GM21526 (cell line): ENCODE measurements at regions not wholly inside any gene's neighbourhood (a gene's known extent, or its start where the extent isn't known, plus 50 kb on each side); places are given as distances from the start of the nearest gene placed in this dataset.
"Not testable (repeated sequence)": the region's sequence is repeated elsewhere in the genome, so short reads cannot be mapped to it uniquely, and the experiment has no call there.

Source experiments
- ATAC-seq: cut with Tn5 transposase; IDR thresholded peaks from one replicate; pipeline ENCODE4 v1.9.1; 2021; ENCODE audit warnings: moderate library complexity; ENCODE audit not compliant: unreplicated experiment, low FRiP score

DNA sequence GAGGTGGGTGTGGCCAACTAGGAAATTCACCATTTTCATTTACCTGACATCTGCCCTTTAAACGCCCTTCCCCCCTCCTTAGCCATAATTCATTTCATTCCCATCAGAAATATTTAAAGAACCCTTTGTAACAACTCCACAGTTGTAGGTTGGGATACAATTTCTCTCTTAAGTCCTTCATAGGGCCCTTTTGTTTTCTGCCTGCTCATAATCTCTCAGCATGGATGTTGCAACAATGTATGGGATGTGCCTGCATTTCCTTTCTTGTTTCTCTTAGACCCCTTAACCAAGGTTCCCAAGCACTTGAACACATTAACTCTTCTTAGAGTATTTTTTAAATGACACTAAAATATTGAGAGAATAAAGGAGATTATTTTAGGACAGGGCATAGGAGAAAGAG is 51.7 kb upstream of the MYO10 start:
- ATAC-seq = no peak

DNA sequence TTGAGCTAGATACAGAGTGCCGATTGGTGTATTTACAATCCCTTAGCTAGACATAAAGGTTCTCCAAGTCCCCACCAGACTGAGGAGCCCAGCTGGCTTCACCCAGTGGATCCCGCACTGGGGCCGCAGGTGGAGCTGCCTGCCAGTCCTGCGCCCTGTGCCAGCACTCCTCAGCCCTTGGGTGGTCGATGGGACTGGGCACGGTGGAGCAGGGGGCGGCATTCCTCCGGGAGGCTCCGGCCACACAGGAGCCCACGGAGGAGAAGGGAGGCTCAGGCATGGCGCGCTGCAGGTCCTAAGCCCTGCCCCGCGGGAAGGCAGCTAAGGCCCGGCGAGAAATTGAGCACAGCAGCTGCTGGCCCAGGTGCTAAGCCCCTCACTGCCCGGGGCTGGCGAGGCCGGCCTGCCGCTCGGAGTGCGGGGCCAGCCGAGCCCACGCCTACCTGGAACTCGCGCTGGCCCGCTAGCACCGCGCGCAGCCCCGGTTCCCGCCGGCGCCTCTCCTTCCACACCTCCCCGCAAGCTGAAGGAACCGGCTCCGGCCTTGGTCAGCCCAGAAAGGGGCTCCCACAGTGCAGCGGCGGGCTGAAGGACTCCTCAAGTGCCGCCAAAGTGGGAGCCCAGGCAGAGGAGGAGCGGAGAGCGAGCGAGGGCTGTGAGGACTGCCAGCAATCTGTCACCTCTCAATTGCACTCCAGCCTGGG is 54.9 kb upstream of the MYO10 start:
- ATAC-seq = not testable (repeated sequence)

DNA sequence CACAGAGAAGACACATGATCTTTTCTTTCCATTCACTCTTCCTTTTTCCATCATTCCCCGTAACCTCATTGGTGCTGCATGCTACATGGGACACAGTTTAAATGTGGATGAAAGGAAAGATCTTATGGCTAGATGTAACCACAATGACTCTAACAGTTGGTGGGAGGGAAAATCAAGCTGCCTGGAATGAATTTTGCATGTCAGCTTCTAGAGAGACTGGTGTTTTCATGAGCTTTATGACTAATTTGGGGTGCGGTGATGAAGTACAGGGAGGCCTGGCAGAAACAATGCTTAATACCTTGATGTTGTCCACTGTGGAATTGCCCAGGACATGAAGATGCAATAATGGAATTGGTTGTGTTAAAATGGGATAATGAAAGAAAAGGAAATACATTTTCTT is 55.9 kb upstream of the MYO10 start:
- ATAC-seq = no peak

DNA sequence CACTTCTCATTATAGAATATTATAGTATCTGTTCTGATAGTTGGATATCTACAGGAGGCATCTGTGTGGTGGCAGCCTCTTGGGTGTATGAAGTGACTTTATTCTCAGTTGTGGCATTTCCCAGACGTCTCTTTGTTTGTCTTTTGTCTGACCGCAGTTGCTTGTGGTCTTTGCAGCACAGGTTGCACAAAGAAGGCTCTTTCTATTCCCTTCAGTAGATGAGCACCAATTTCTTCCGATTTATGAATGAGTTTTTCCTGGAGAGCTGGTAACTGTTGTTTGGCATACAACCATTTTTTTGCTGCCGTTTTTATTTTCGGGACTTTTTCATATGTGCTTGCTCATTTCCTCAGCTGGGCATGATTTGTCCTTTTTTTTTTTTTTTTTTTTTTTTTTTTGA is 56.4 kb upstream of the MYO10 start:
- no peak for ATAC-seq

DNA sequence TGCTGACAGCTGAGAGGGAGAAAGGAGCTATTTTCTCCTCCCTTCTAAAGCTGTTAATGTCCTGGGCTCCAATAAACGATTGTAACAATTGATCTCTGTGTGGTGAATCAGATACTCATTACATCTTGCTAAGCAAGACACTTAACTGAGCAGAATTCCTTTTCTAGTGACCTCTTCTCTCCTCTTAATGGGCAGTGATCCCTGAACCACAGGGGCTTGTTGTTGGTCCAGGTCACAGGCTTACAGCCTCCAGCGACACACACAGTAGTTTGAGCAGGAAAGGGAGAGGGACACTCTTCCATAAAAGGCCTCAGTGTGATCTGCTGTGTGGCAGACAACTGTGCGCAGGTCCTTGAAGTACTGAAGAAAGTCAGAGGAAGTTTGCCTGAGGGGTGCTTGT is 58.5 kb upstream of the MYO10 start:
- ATAC-seq = no peak

DNA sequence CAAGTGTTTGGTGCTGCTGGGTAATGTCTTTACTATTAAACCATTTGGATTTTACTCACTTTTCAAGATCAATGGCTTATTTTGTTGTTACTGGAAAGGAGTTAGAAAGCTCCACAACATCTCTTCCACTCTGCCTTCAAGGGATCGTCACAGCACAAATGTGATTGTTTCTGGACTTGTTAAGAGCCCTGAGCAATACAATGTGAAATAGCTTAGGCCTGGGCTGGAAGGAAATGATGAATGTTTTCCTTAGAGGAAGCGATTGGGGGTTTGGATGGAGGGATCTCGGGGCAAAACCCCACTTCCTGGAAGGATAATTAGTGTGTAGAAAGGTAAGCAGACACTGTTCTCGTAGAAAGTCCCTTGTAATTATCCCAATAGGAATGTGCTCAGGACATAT is 59.3 kb upstream of the MYO10 start:
- no peak for ATAC-seq

DNA sequence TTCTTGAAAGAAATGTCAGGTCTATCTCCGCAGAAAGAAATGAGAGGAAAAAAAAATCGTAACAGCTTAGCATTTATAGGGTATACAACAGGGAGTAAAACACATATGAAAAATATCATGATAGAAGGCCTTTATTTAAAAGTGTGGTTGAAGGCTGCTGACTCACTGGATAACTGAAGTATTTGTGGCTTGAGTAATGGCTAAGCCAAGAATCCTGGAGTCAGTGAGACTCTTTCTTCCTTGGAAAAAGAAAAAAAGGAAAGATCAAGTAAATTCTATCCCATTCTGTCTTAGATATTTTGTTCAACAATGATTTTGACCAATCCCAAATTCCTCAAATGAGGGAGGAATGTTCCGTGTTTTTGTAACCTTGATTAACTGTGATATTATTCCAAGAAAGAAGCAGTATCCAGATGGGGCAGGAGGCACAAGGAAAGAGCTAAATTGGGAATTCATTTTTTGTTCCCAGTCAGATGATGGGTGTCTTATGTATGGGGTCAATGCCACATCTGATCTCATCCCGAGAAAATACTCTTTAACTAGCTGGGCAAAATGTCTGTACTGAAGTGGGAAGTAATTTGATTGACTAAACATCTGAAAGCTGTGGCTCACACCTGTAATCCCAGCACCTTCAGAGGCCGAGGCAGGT is 64.3 kb upstream of the MYO10 start:
- ATAC-seq = no peak

DNA sequence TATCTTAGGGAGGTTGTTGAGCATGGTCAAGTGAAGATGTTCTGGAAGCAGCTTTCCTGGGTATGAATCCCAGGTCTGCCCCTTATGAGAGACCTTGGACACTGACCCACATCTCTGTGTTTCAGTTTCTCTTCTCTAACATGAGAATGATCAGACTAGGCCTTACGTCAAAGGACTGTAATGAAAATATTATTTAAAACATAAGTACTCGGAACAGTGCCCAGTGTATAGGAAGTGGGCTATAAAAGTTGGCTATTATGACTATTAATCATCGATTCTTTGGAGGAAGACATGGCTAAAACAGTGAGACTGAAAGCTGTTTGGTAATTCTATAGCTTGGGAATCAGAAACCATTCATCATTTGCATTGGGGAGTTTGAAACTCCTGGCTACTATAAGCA is 65.3 kb upstream of the MYO10 start:
- no peak for ATAC-seq

DNA sequence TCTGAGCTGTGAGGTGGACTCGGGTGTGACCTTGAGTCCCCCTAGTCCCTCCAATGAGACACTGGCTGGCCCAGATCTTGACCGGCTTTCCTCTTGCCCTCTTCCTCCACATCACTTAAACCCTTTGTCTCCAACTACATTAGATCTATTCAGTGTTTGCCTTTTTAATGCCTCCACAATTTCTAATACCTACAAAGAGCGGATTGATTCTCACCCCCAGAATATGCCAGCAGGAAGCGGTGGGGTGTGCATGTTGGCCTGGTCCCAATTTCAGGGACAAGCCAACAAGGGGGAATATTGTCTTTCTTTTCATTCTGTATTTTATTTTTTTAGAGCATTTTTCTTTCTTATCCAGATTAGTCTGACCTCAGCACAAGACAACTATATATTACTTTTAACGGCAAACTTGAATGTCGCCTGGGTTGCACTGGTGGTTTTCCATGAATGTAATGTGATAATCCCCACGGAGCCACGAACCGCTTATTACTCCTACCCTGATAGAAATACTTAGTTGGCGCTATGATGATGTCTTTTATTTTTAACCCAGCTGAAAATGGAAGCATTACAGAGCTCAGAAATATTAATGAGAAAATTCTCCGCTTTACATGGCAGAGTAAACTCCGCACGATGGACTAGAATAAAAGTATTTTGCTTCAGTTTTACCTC is 68.5 kb upstream of the MYO10 start:
- ATAC-seq = no peak

DNA sequence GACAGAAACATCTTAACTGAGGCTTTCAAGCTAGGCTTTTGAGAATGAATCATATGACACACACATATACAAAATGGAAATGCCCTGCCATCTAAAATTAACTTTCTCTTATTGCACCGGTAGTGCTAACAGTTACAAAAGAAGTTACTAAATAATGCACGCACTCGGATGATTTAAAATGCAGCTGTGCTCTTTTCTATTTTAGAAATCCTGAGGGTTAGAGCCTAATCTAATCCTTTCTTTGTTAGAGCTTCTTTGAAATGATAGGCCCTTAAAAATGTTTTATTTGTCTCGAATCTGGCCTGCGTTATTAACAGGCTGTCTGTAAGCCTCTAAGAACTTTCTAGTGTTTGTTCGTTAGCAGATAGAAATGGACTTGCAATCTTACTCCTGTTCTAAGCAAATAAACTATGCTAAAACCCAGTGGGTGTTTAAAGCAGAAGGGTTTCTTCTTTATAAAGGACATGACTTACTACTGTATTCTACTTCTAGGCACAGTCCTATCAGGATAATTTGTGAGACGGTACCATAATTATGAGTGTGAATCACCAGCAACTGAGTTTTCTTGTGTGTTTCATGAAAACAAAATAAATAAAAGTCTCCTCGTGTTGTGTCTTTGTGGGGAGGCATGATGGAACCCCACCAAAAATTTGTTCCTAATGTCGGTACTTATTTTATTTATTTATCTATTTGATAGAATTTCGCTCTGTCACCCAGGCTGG is 69.2 kb upstream of the MYO10 start:
- ATAC-seq = no peak

DNA sequence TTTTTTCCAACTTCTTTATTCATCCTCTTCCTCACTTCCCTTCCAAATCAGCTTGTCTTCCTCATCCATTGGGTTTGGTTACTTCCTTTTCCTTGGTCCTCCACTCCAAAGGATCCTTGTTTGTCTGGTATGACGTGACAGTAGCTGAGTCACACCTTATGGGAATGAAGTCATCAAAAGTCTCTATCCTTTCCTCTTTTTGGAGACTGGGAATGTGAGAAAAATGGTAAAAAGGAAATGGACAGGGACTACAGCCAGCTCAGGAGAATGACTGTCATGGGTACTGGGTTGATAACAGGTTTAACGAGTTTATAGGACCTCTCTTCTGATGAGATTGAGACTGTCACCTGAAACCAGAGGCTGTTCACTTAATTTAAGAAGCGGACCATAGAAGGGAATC is 76.2 kb upstream of the MYO10 start:
- no peak for ATAC-seq

DNA sequence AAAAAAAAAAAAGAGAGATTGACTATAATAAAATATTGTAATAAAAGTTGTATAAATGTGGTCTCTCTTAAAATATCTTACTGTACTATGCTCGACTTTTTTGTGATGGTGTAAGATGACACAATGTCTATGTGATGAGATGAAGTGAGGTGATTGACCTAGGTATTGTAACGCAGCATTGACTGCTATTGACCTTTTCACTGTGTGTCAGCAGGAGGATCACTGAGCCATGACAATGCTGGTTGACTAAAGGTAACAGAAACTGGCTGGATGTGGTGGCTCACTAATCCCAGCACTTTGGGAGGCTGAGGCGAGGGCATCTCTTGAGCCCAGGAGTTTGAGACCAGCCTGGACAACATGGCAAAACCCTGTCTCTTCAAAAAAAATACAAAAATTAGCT is 78.6 kb upstream of the MYO10 start:
- ATAC-seq = no peak

DNA sequence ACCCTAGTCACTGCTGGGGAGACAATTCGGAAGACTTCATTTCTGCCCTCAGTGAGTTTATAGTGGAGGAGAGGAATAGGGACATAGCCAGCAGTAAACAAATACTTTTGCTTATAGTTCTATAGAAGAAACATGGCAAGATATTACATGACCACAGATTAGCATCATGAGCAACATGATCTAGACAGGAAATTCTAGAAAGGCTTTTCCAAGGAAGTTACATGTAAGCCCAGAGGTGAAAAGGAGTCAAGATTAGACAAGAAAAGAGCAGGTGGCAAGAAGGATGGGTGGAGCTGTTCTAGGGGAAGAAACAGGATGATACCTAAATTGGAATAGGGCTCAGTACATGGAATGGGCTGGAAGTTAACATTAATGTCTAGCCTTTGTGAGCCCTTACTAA is 82.8 kb upstream of the MYO10 start:
- no peak for ATAC-seq

DNA sequence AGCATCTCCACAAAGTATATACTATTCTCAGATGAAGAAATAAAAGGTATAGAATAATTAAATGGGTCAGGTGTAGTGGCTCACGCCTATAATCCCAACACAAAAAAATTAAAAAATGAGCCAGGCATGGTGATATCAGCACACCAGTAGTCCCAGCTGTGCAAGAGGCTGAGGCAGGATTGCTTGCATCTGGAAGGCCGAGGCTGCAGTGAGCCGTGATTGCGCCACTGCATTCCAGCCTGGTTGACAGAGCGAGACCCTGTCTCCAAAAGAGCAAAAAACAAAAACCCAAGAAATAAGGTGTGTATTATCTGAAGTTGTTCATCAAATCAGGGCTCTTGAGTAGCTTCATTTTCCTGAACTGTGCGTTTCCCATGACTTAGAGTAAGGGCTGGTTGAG is 83.2 kb upstream of the MYO10 start:
- ATAC-seq = no peak

DNA sequence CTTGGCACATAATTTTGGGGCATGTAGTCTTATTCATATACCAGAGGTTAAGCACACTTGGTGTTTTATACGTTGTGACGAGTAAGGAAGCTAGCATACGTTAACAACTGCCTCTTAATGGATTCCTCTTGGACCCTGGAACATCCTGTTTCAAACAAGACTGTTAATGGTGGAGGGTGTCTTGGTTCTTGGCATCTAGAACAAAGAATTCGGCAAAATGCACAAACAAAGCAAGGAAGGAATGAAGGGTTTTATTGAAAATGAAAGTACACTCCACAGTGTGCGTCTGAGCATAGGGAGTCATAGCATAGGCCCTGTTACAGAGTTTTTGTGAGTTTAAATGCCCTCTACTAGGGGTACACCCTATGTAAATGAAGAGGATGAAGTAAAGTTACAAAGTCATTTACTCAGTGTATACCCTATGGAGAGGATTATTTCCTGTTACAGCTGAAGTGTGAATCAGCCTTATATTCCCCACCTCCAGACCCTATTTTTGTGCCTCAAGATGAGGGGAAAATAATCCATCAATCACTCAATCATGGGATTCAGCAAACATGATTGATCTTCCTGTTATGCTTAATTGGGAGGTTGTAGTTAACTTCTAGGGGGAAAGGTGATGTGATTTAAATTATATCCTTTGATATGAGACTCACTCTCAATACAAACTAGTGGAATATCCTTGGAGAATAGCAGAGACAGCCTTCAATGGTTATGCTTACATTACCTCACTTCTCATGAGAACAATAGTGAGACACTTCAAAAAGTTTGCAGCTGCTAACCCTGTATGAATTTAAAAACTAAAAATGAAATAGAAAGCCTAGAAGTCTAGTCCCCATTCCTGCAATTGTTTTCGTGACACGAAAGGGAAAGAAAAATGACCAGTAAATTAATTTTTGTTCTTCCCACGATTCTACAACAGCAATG is 84.9 kb upstream of the MYO10 start:
- ATAC-seq = no peak

DNA sequence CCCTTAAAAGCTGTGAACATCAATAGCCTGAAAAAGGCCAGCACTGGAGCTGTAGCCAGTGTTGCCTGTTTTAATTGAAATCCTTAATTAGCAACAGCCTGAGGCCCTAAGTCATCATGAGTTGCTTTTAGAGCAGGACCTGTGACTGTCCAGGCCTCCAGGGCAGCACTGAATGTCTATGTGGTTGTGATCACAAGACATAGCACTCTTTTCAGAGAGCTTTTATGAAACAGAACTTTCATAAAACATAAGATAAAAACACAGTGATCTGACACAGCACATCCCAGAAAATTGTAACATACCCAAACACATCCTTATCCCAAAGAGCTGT is 85.5 kb upstream of the MYO10 start:
- no peak for ATAC-seq

DNA sequence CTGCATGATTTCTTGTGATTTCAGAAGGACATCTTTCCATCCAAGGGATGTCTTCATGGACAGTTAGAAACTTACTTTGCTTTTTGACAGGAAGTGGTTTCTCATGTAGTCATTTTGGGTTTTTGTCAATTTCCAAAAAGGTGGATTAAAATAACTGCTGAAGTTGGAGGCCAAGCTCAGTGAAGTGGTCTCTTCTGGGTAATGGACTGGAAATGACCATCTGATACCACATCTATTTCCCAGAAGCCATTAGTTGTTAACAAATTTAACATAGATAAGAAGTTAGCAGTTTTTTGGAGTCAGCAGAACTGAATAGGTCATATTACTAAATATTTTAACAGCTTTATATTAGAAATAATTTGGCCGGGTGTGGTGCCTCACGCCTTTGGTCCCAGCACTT is 86.2 kb upstream of the MYO10 start:
- ATAC-seq = no peak

DNA sequence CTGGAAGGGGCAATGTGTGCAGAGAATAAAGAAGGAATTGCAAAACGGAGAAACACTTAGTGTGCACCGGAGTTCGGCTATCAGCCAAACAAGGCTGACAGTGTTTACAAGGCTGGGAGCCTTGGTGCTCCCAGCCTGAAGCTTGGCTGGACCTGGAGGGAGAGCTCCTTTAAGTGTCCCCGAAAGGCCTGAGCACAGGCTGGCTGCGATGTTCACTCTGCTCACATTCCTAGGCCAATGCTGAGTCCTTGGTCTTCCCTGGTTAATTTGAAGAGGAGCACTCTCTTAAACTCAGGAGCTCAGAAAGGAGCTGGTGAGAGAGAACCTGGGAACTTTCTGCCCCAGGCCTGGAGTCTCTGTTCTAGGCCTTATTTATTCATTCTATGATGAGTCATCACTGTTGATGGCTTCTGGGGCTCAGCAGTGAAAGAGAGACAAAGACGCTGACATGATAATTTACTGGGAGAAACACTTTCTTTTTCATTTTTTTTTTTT is 88.6 kb upstream of the MYO10 start:
- no peak for ATAC-seq

DNA sequence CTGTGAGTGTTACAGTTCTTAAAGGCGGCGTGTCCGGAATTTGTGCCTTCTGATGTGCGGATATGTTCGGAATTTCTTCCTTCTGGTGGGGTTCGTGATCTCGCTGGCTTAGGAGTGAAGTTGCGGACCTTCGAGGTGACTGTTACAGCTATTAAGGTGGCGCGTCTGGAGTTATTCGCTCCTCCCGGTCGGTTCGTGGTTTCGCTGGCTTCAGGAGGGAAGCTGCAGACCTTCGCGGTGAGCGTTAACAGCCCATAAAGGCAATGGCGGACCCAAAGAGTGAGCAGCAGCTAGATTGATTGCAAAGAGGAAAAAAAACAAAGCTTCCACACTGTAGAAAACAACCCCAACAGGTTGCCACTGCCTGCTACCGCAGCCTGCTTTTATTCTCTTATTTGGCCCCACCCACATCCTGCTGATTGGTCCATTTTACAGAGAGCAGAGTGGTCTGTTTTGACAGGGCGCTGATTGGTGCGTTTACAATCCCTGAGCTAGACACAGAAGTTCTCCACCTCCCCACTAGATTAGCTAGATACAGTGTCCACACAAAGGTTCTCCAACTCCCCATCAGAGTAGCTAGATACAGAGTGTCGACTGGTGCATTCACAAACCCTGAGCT is 95.7 kb upstream of the MYO10 start:
- ATAC-seq = not testable (repeated sequence)
